Bronchial epithelial cell (primary cell): ENCODE measurements at regions not wholly inside any gene's neighbourhood (a gene's known extent, or its start where the extent isn't known, plus 50 kb on each side); places are given as distances from the start of the nearest gene placed in this dataset.

ENCODE experiments used
- DNase-seq: peaks from one replicate; pipeline ENCODE4 v3.0.0-alpha.2; 2010; ENCODE audit warnings: low read depth
- FAIRE-seq: peaks from 2 replicates; lab custom pipeline; 2011; peaks lifted over from hg19 to GRCh38; lab: Jason Lieb, UNC
- H3K27me3 ChIP-seq: 2 replicates; pipeline ENCODE4 v1.5.1; 2011; ENCODE audit warnings: low read length; ENCODE audit not compliant: control insufficient read depth, insufficient read depth
- H3K36me3 ChIP-seq: 2 replicates; pipeline ENCODE4 v1.5.1; 2011; ENCODE audit warnings: low read length; ENCODE audit not compliant: control insufficient read depth, insufficient read depth
- H3K4me3 ChIP-seq: 2 replicates; pipeline ENCODE4 v1.5.1; 2011; ENCODE audit warnings: mild to moderate bottlenecking, low read depth, low read length, control low read depth
- TF ChIP-seq, protein P1 (sequence below): IDR thresholded peaks from 2 replicates; pipeline ENCODE4 v1.5.1; 2011; ENCODE audit warnings: mild to moderate bottlenecking, moderate library complexity, low read length, control low read depth, inconsistent platforms; ENCODE audit not compliant: insufficient read depth, severe bottlenecking

DNA sequence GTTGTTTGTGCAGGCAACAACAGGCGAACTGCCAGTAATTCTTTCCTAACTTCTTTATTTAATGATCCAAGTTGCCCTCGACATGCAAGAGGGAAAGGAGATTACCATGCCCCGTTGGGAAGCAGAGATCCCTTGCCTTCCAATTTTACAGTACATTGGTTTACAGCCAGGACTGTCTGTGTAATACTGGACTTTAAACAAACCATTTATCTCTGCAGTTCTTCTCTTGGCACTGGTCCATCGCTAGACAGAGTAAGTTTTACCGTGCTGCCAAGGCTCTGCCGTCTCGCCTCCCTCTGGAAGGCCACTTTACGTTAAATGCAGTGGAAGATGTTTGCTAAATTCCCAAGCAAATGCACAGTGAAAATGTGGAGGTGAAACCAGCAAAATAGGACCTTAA, 660.3 kb upstream of the PRKX start:
- Histone ChIP-seq H3K27me3 (no peaks in the 10 kb centered on the region), H3K36me3 (no peaks in the 10 kb centered on the region), H3K4me3 (no peak overlapping the region)
- TF ChIP-seq, protein P1, sequence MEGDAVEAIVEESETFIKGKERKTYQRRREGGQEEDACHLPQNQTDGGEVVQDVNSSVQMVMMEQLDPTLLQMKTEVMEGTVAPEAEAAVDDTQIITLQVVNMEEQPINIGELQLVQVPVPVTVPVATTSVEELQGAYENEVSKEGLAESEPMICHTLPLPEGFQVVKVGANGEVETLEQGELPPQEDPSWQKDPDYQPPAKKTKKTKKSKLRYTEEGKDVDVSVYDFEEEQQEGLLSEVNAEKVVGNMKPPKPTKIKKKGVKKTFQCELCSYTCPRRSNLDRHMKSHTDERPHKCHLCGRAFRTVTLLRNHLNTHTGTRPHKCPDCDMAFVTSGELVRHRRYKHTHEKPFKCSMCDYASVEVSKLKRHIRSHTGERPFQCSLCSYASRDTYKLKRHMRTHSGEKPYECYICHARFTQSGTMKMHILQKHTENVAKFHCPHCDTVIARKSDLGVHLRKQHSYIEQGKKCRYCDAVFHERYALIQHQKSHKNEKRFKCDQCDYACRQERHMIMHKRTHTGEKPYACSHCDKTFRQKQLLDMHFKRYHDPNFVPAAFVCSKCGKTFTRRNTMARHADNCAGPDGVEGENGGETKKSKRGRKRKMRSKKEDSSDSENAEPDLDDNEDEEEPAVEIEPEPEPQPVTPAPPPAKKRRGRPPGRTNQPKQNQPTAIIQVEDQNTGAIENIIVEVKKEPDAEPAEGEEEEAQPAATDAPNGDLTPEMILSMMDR, result no peak
- DNase-seq (no peak), FAIRE-seq (no peak)

DNA sequence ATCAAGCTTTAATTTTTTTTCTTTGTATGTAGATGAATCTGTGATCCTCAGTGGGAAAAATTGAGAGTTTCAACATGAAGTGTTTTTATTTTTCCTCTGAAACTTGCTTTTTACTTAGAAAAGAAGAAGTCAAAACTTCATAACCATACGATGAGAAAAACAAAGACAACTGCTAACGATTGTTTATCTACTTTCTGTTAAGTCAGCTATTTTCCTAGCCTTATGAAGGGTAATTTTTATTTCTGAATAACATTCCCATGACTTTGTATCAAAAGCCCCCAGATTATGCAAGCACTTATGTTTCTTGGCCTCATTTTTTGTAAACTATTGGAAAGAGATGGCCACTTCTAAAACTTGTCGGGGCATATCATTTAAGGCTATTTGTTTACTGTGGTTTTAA, 645.1 kb upstream of the PRKX start:
- DNase-seq (no peak), FAIRE-seq (no peak)
- Histone ChIP-seq H3K4me3 (no peak overlapping the region), H3K36me3 (no peaks in the 10 kb centered on the region), H3K27me3 (no peaks in the 10 kb centered on the region)
- TF ChIP-seq, protein P1, result no peak

DNA sequence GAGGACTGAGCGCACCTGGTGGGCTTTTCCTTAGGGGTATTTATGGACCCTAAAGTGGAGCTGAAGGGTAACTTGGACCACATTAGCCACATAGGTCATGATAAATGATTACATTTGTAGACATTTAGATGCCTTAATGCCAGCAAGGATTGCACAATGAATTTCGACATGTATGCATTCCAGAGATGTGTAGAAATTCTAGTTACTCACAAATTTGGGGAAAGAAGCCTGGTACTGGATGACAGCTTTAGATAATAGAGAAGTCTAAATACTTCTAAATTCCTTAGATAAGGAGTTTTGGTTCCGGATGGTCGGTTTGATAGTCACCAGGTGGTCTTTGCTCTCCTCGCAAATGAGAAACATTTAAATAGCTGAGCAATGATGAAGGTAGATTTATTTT, 609.5 kb upstream of the PRKX start:
- peak; percentile 1 for DNase-seq
- FAIRE-seq, result no peak
- Histone ChIP-seq H3K27me3 (no peaks in the 10 kb centered on the region), H3K36me3 (no peaks in the 10 kb centered on the region), H3K4me3 (no peak overlapping the region)
- TF ChIP-seq, protein P1, result no peak

DNA sequence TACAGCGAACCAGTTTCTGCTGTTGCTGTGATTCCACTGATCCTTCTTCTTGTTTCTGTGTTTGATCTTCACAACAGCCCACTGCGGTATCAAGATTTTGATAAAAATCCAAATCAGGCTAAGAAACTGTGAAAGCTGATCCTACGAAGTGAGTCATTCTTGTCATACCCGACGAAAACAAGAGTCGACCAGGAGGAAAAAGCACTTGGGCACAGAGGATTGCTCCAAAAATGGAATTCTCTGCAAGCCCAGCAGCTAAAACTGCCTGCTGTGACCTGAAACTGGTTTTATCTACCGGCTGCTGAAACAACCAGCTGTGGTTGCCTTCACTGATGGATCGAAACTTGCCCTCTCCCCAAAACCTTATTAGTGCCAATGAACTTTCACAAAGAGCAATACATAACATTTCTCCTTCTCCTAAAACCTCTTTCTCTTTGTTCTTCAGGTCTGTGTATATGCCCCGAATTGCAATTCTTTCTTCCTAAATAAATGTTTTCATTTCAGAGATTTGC, 607.0 kb upstream of the PRKX start:
- Histone ChIP-seq H3K4me3 (no peak overlapping the region), H3K27me3 (no peaks in the 10 kb centered on the region), H3K36me3 (no peaks in the 10 kb centered on the region)
- TF ChIP-seq, protein P1, result no peak
- DNase-seq (no peak), FAIRE-seq (no peak)

DNA sequence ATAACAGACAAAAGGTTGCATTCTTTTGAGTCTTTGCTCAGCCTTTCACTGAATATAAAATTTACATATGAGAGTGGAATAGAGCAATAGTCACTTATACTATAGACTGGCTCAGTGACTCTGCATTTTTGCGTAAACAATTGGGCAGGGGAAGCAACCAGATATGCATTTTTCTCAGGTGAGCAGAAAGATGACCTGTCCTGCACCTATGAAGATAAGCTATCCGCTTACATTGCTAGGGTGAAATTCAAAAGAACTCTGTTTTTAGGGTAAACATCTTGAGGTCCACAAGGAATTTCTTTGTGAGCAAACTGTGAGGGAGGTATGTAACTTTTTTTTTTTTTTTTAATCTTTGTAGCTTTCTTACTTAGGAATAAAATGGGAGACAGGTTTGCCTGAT, 602.4 kb upstream of the PRKX start:
- no peak overlapping the region for H3K4me3 ChIP-seq
- DNase-seq (no peak), FAIRE-seq (no peak)
- H3K27me3 ChIP-seq, result no peaks in the 10 kb centered on the region
- H3K36me3 ChIP-seq, result no peaks in the 10 kb centered on the region
- TF ChIP-seq, protein P1, result no peak

DNA sequence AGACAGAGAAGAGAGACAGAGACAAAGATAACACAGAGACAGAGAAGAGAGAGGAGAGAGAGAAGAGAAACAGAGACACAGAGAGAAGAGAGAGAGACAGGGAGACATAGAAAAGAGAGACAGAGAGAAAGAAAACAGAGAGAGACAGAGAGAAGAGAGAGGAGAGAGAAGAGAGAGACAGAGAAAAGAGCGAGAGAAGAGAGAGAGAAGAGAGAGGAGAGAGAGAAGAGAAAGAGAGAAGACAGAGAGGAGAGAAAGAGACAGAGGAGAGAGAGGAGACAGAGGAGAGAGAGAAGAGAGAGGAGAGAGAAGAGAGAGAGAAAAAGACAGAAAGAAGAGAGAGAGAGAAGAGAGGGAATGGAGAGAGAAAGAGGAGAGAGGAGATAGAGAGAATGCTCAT, 601.1 kb upstream of the PRKX start:
- no peaks in the 10 kb centered on the region for H3K36me3 ChIP-seq
- no peaks in the 10 kb centered on the region for H3K27me3 ChIP-seq
- no peak overlapping the region for H3K4me3 ChIP-seq
- FAIRE-seq (no peak), DNase-seq (no peak)
- TF ChIP-seq, protein P1, result no peak
